Naive thymus-derived CD8-positive, alpha-beta T cell (primary cell): ENCODE measurements at regions not wholly inside any gene's neighbourhood (a gene's known extent, or its start where the extent isn't known, plus 50 kb on each side); places are given as distances from the start of the nearest gene placed in this dataset.

ENCODE experiments used
- ATAC-seq, 2 donors: fragments of 150-1000 bp; cut with Tn5 transposase in 1 of 2; sonication (Bioruptor Pico), chemical (Tn5 transposase) in 1 of 2; 1 replicate in 1 of 2; 2 replicates in 1 of 2; pipeline ENCODE4 v1.10.0; 2021; ENCODE audit warnings: mild to moderate bottlenecking in 2 of 2, moderate library complexity in 2 of 2
- POLR2A ChIA-PET: fragments of 350-600 bp; sonication (Branson Sonifier 250); formaldehyde crosslinking; loops from one replicate; lab custom pipeline; 2021; ENCODE audit warnings: antibody characterized with exemption; lab: Charles Lee
- DNase-seq, 10 donors: peaks; one replicate each; pipeline versions ENCODE4 v3.0.0 to v3.0.0-alpha.2; 2020 to 2022
- H3K27ac Mint-ChIP-seq, 10 donors: one replicate each; pipeline ENCODE4 v1.8.0; 2020 to 2022; ENCODE audit warnings: mild to moderate bottlenecking in 10 of 10, mixed read lengths in 10 of 10, moderate library complexity in 4 of 10, inconsistent platforms in 1 of 10
- H3K27me3 Mint-ChIP-seq, 5 donors: one replicate each; pipeline ENCODE4 v1.8.0; 2021 to 2022; ENCODE audit warnings: mixed read lengths in 5 of 5
- H3K36me3 Mint-ChIP-seq, 3 donors: one replicate each; pipeline ENCODE4 v1.8.0; 2020 to 2022; ENCODE audit warnings: mixed read lengths in 3 of 3, mild to moderate bottlenecking in 2 of 3, inconsistent platforms in 1 of 3
- H3K4me1 Mint-ChIP-seq, 4 donors: one replicate each; pipeline ENCODE4 v1.8.0; 2021 to 2022; ENCODE audit warnings: mixed read lengths in 4 of 4
- H3K4me3 Mint-ChIP-seq, 10 donors: one replicate each; pipeline ENCODE4 v1.8.0; 2020 to 2022; ENCODE audit warnings: mild to moderate bottlenecking in 10 of 10, mixed read lengths in 10 of 10, moderate library complexity in 6 of 10, inconsistent platforms in 1 of 10
- H3K9me3 Mint-ChIP-seq, 9 donors: one replicate each; pipeline ENCODE4 v1.8.0; 2020 to 2022; ENCODE audit warnings: mixed read lengths in 9 of 9, mild to moderate bottlenecking in 3 of 9, inconsistent platforms in 1 of 9, moderate library complexity in 1 of 9

DNA sequence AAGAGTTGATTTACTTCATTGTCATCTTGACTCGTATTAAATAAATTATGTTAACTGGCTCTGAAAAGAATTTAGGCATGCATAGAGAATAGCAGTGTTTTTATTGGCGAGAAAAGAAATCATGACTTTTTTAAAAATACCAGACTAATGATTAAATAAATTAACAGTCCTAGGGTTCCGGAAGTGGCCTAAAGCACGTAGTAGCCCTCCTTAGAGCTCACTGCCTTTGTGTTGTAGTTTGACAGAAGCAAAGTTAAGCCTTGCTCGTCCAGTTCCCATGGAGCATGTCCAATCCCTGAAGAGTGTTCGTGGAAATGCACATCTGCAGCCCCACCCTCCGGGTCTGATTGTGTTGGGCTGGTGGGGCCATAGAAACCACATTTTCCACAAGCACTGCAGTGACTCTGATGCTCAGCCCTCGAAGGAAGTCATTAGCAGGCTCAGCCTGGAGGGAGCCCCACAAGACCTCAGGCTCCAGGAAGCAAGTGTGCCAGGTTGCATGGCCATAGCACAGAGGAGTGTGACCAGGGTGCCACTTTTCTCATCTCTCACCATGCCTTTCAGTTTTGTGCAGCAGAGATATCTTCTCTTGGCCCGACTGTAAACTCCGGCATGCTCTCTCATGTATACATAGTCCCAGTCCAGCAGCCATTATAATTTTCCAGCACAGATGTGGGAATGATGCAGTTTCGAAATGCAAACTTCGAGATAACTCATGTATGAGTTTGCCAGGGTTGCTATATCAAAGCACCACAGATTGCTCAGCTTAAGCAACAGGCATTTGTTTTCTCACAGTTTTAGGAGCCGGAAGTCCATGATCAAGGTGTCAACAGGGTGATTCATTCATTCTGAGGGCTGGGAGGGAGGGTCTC, 188.6 kb upstream of the SH3BP4 start:
- POLR2A ChIA-PET: no interaction called here
- no peak overlapping the region for H3K4me3 Mint-ChIP-seq
- no peak for ATAC-seq
- no peak overlapping the region for H3K27ac Mint-ChIP-seq
- peaks cover 0 to 16% (median 0%) of the 10 kb centered on the region in 3 donors for H3K36me3 Mint-ChIP-seq
- peaks cover 11 to 30% (median 18%) of the 10 kb centered on the region in 5 donors for H3K27me3 Mint-ChIP-seq
- DNase-seq: no peak
- H3K4me1 Mint-ChIP-seq: no peaks in the 10 kb centered on the region
- peaks cover 0 to 19% (median 3%) of the 10 kb centered on the region in 9 donors for H3K9me3 Mint-ChIP-seq

- DNase-seq (no peak), ATAC-seq (no peak)
- Mint-ChIP-seq H3K27ac (no peak overlapping the region), H3K36me3 (peaks cover 0 to 16% (median 0%) of the 10 kb centered on the region in 3 donors), H3K4me3 (no peak overlapping the region), H3K27me3 (peaks cover 11 to 21% (median 17%) of the 10 kb centered on the region in 5 donors), H3K4me1 (no peaks in the 10 kb centered on the region), H3K9me3 (peaks cover 0 to 21% (median 5%) of the 10 kb centered on the region in 9 donors)
- POLR2A ChIA-PET: no interaction called here
These were observed 189.9 kb upstream of the SH3BP4 start for GRCh38 chr2:234761910-234762309.

GRCh38 chr2:234754126-234754525, 197.7 kb upstream of the SH3BP4 start:
- Mint-ChIP-seq H3K27me3 (peaks cover 4 to 15% (median 6%) of the 10 kb centered on the region in 5 donors), H3K27ac (no peak overlapping the region), H3K4me3 (no peak overlapping the region), H3K36me3 (no peaks in the 10 kb centered on the region), H3K4me1 (no peaks in the 10 kb centered on the region), H3K9me3 (peaks cover 0 to 14% (median 8%) of the 10 kb centered on the region in 9 donors)
- DNase-seq (no peak), ATAC-seq (no peak)
- POLR2A ChIA-PET: no interaction called here

DNA sequence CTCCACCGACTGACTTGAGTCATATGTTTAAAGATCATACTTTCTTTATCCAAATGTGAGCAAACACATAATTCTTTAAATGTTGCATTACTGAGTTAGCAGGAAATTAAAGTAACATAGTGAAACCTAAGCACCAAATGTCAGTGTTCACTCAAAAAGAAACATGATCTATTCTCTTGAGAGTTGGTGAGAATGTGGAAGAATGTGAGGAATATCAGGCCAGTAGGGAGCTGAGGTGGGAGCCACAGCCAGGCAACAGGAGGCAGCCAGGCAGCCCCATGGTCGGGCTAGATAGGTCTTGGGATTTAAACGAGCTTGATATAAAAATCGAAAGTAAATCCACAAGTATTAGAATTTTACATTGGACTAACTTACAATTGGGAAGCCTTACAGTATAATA, 198.1 kb upstream of the SH3BP4 start:
- H3K36me3 Mint-ChIP-seq: no peaks in the 10 kb centered on the region

DNA sequence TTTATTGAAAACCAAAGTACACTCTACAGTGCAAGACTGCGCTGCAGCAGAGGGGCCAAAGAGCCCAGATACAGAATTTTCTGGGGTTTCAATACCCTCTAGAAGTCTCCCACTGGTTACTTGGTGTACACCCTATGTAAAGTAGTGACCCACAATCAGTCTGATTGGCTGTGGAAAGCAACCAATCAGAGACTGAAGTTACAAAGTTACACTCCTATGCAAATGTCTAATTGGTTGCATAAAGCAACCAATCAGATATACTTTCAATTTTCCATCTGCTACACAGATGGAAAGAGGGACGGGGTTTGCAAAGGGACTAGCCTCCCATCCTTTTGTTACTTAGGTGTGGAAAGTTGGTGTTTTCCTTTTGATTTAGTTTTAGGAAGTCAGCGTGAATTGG, 198.9 kb upstream of the SH3BP4 start:
- DNase-seq: no peak
- Mint-ChIP-seq H3K4me3 (no peak overlapping the region), H3K4me1 (no peaks in the 10 kb centered on the region), H3K9me3 (peaks cover 0 to 15% (median 6%) of the 10 kb centered on the region in 9 donors), H3K36me3 (peaks cover 0 to 4% (median 2%) of the 10 kb centered on the region in 3 donors), H3K27ac (no peak overlapping the region), H3K27me3 (peaks cover 2 to 13% (median 9%) of the 10 kb centered on the region in 5 donors)
- POLR2A ChIA-PET: no interaction called here
- no peak for ATAC-seq

More for the DNA sequence above, 198.1 kb upstream of the SH3BP4 start:
- no peak overlapping the region for H3K4me3 Mint-ChIP-seq
- H3K27ac Mint-ChIP-seq: no peak overlapping the region
- peaks cover 0 to 15% (median 6%) of the 10 kb centered on the region in 5 donors for H3K27me3 Mint-ChIP-seq
- ATAC-seq: no peak
- no peak for DNase-seq
- peaks cover 0 to 15% (median 8%) of the 10 kb centered on the region in 9 donors for H3K9me3 Mint-ChIP-seq
- no peaks in the 10 kb centered on the region for H3K4me1 Mint-ChIP-seq
- POLR2A ChIA-PET: no interaction called here

GRCh38 chr2:234751275-234751973, 200.4 kb upstream of the SH3BP4 start:
- H3K4me3 Mint-ChIP-seq: no peak overlapping the region
- DNase-seq: no peak
- H3K27ac Mint-ChIP-seq: no peak overlapping the region
- no peak for ATAC-seq
- POLR2A ChIA-PET: no interaction called here
- H3K9me3 Mint-ChIP-seq: peaks cover 0 to 18% (median 6%) of the 10 kb centered on the region in 9 donors
- peaks cover 8 to 22% (median 17%) of the 10 kb centered on the region in 5 donors for H3K27me3 Mint-ChIP-seq
- H3K36me3 Mint-ChIP-seq: peaks cover 0 to 9% (median 2%) of the 10 kb centered on the region in 3 donors
- no peaks in the 10 kb centered on the region for H3K4me1 Mint-ChIP-seq

DNA sequence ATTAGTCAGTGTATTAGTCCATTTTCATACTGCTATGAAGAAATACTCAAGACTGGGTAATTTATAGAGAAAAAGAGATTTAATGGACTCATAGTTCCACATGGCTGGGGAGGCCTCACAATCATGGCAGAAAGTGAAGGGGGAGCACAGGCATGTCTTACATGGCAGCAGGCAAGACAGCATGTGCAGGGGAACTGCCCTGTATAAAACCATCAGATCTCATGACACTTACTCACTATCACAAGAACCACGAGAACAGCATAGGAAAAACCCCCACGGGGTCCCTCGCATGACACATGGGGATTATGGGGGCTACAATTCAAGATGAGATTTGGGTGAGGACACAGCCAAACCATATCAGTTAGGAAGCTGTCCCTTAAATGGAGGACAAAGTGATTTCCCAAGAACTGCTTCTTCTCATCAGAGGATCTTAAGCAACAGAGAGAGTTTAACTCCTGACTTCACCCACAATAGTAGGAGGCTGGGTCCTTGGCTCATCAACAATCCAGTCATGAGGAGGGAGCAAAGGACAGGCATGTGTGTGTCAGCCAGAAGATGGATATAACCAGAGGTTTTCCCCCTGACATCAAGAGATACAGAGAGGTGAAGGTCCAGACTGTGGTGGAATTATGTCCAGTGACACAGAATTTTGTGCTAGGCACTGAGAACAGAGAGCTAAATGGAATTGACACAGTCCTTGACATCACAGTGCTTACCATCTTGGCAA, 203.8 kb upstream of the SH3BP4 start:
- H3K36me3 Mint-ChIP-seq: peaks cover 0 to 9% (median 2%) of the 10 kb centered on the region in 3 donors

GRCh38 chr2:234747032-234747431, 204.8 kb upstream of the SH3BP4 start:
- Mint-ChIP-seq H3K4me1 (no peaks in the 10 kb centered on the region), H3K4me3 (no peak overlapping the region), H3K36me3 (peaks cover 0 to 9% (median 2%) of the 10 kb centered on the region in 3 donors), H3K27ac (no peak overlapping the region), H3K9me3 (peaks cover 0 to 12% (median 4%) of the 10 kb centered on the region in 9 donors), H3K27me3 (peaks cover 13 to 31% (median 25%) of the 10 kb centered on the region in 5 donors)
- POLR2A ChIA-PET: no interaction called here
- no peak for ATAC-seq
- DNase-seq: no peak

More for the DNA sequence above, 203.8 kb upstream of the SH3BP4 start:
- no peaks in the 10 kb centered on the region for H3K4me1 Mint-ChIP-seq
- no peak overlapping the region for H3K27ac Mint-ChIP-seq
- peaks cover 0 to 10% (median 2%) of the 10 kb centered on the region in 9 donors for H3K9me3 Mint-ChIP-seq
- DNase-seq (no peak), ATAC-seq (no peak)
- POLR2A ChIA-PET: no interaction called here
- H3K4me3 Mint-ChIP-seq: no peak overlapping the region
- peaks cover 12 to 30% (median 25%) of the 10 kb centered on the region in 5 donors for H3K27me3 Mint-ChIP-seq

- POLR2A ChIA-PET: no interaction called here
- no peak overlapping the region for H3K4me3 Mint-ChIP-seq
- peaks cover 4 to 19% (median 13%) of the 10 kb centered on the region in 9 donors for H3K9me3 Mint-ChIP-seq
- no peak overlapping the region for H3K27ac Mint-ChIP-seq
- H3K27me3 Mint-ChIP-seq: peaks cover 17 to 35% (median 30%) of the 10 kb centered on the region in 5 donors
- no peaks in the 10 kb centered on the region for H3K4me1 Mint-ChIP-seq
- H3K36me3 Mint-ChIP-seq: peaks cover 0 to 9% (median 2%) of the 10 kb centered on the region in 3 donors
- no peak for ATAC-seq
- DNase-seq: no peak
These were observed 206.5 kb upstream of the SH3BP4 start for GRCh38 chr2:234745347-234745746.

DNA sequence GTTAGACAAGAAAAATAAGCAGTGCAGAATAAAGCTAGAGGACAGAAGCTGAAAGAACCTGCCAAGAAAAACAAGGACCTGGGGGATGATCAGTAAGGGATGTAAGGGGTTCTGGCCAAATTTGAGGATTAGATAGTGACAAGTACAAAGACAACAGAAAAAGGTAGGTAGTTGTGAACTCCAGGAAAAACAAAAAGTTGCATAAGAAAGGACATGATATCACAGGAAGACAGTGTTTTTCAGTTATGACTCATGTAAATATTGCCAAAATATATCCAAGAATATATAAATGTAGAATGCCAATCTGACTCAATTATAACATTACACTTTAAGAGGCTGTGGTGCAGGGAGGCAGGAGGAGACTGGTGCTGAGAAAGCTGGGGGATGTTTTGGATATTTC, 209.8 kb upstream of the SH3BP4 start:
- peaks cover 2 to 16% (median 11%) of the 10 kb centered on the region in 9 donors for H3K9me3 Mint-ChIP-seq

GRCh38 chr2:234739061-234739460, 212.8 kb upstream of the SH3BP4 start:
- peaks cover 2 to 32% (median 22%) of the 10 kb centered on the region in 9 donors for H3K9me3 Mint-ChIP-seq
- POLR2A ChIA-PET: no interaction called here
- no peaks in the 10 kb centered on the region for H3K4me1 Mint-ChIP-seq
- no peak overlapping the region for H3K4me3 Mint-ChIP-seq
- DNase-seq (no peak), ATAC-seq (no peak)
- H3K27ac Mint-ChIP-seq: no peak overlapping the region
- peaks cover 0 to 6% (median 4%) of the 10 kb centered on the region in 3 donors for H3K36me3 Mint-ChIP-seq
- H3K27me3 Mint-ChIP-seq: peaks cover 10 to 32% (median 26%) of the 10 kb centered on the region in 5 donors

More for the DNA sequence above, 209.8 kb upstream of the SH3BP4 start:
- ATAC-seq: no peak
- H3K4me1 Mint-ChIP-seq: no peaks in the 10 kb centered on the region
- H3K27me3 Mint-ChIP-seq: peaks cover 14 to 42% (median 38%) of the 10 kb centered on the region in 5 donors
- no peak for DNase-seq
- POLR2A ChIA-PET: no interaction called here
- no peaks in the 10 kb centered on the region for H3K36me3 Mint-ChIP-seq
- H3K4me3 Mint-ChIP-seq: no peak overlapping the region
- no peak overlapping the region for H3K27ac Mint-ChIP-seq

GRCh38 chr2:234735829-234736228, 216.0 kb upstream of the SH3BP4 start:
- Mint-ChIP-seq H3K4me1 (no peaks in the 10 kb centered on the region), H3K36me3 (peaks cover 0 to 6% (median 4%) of the 10 kb centered on the region in 3 donors), H3K27ac (no peak overlapping the region), H3K4me3 (no peak overlapping the region), H3K9me3 (peaks cover 0 to 21% (median 10%) of the 10 kb centered on the region in 9 donors), H3K27me3 (peaks cover 7 to 42% (median 23%) of the 10 kb centered on the region in 5 donors)
- no peak for DNase-seq
- POLR2A ChIA-PET: no interaction called here
- ATAC-seq: no peak
